GM23338 (cell line): ENCODE measurements at regions not wholly inside any gene's neighbourhood (a gene's known extent, or its start where the extent isn't known, plus 50 kb on each side); places are given as distances from the start of the nearest gene placed in this dataset.

ENCODE experiments used
- ATAC-seq: fragments of 200-7000 bp; cut with Tn5 transposase; 3 replicates; pipeline ENCODE4 v1.9.1; 2020
- DNase-seq: peaks from one replicate; pipeline ENCODE4 v3.0.0-alpha.2; 2015; ENCODE audit warnings: low spot score
- H2AFZ ChIP-seq: fragments of 200-600 bp; sonication (generic); 2 replicates; pipeline ENCODE4 v1.8.0; 2016; ENCODE audit warnings: antibody characterized with exemption, mild to moderate bottlenecking, moderate library complexity
- H3F3A ChIP-seq: fragments of 200-600 bp; sonication (generic); replicated peaks from 2 replicates; pipeline ENCODE4 v1.8.0; 2017; ENCODE audit warnings: antibody characterized with exemption, mixed run types, low read depth
- H3K27ac ChIP-seq: fragments of 200-600 bp; sonication (generic); 2 replicates; pipeline ENCODE4 v1.6.1; 2016; ENCODE audit warnings: low read depth
- H3K27me3 ChIP-seq: fragments of 200-600 bp; sonication (generic); 2 replicates; pipeline ENCODE4 v1.8.0; 2016; ENCODE audit warnings: mild to moderate bottlenecking, mixed run types, moderate library complexity; ENCODE audit not compliant: insufficient read depth
- H3K36me3 ChIP-seq: fragments of 200-600 bp; sonication (generic); 2 replicates; pipeline ENCODE4 v1.8.0; 2016; ENCODE audit warnings: mild to moderate bottlenecking; ENCODE audit not compliant: insufficient read depth
- H3K4me1 ChIP-seq: fragments of 200-600 bp; sonication (generic); 2 replicates; pipeline ENCODE4 v1.8.0; 2016; ENCODE audit warnings: mild to moderate bottlenecking, moderate library complexity; ENCODE audit not compliant: insufficient read depth
- H3K4me2 ChIP-seq: fragments of 200-600 bp; sonication (generic); 2 replicates; pipeline ENCODE4 v1.7.1; 2017; ENCODE audit warnings: mixed run types
- H3K4me3 ChIP-seq: fragments of 200-600 bp; sonication (generic); 2 replicates; pipeline ENCODE4 v1.6.1; 2016; ENCODE audit warnings: mixed run types
- H3K79me2 ChIP-seq: fragments of 200-600 bp; sonication (generic); replicated peaks from 2 replicates; pipeline ENCODE4 v1.8.0; 2017; ENCODE audit warnings: mild to moderate bottlenecking; ENCODE audit not compliant: insufficient read depth
- H3K9me2 ChIP-seq: fragments of 200-600 bp; sonication (generic); 2 replicates; pipeline ENCODE4 v1.8.0; 2017; ENCODE audit not compliant: insufficient read depth
- H4K20me1 ChIP-seq: fragments of 200-600 bp; sonication (generic); replicated peaks from 2 replicates; pipeline ENCODE4 v1.8.0; 2017; ENCODE audit warnings: mild to moderate bottlenecking; ENCODE audit not compliant: insufficient read depth
- H3K27ac Mint-ChIP-seq: 2 replicates; pipeline ENCODE4 v1.8.0; 2020; ENCODE audit warnings: inconsistent platforms, mild to moderate bottlenecking, moderate library complexity, mixed read lengths
- H3K27me3 Mint-ChIP-seq: 3 replicates; pipeline ENCODE4 v1.8.0; 2022; ENCODE audit warnings: low read depth, mild to moderate bottlenecking, moderate library complexity, mixed read lengths, inconsistent platforms; ENCODE audit not compliant: insufficient read depth, poor library complexity
- H3K36me3 Mint-ChIP-seq: 3 replicates; pipeline ENCODE4 v1.8.0; 2021; ENCODE audit warnings: low read depth, mild to moderate bottlenecking, inconsistent platforms, moderate library complexity, mixed read lengths
- H3K4me1 Mint-ChIP-seq: 3 replicates; pipeline ENCODE4 v1.8.0; 2020; ENCODE audit warnings: mild to moderate bottlenecking, inconsistent platforms, mixed read lengths
- H3K4me3 Mint-ChIP-seq: 3 replicates; pipeline ENCODE4 v1.8.0; 2021; ENCODE audit warnings: moderate library complexity, mild to moderate bottlenecking, inconsistent platforms, mixed read lengths
- H3K9me3 Mint-ChIP-seq: 3 replicates; pipeline ENCODE4 v1.8.0; 2020; ENCODE audit warnings: moderate library complexity, mild to moderate bottlenecking, inconsistent platforms, mixed read lengths
- EZH2phosphoT487 ChIP-seq: fragments of 200-600 bp; sonication (generic); IDR thresholded peaks from one replicate; pipeline ENCODE4 v1.8.1; 2018; ENCODE audit warnings: antibody characterized with exemption; ENCODE audit not compliant: unreplicated experiment
- JUNB ChIP-seq: IDR thresholded peaks from one replicate; pipeline ENCODE4 v1.6.1; 2016; ENCODE audit warnings: antibody characterized with exemption; ENCODE audit not compliant: unreplicated experiment
- POLR2AphosphoS5 ChIP-seq: IDR thresholded peaks from 2 replicates; pipeline ENCODE4 v1.6.1; 2016; ENCODE audit warnings: antibody characterized with exemption, low read depth
- STAT1 ChIP-seq: IDR thresholded peaks from one replicate; pipeline ENCODE4 v1.6.1; 2016; ENCODE audit warnings: antibody characterized with exemption; ENCODE audit not compliant: unreplicated experiment
- TF ChIP-seq, protein P1 (sequence below), 2 experiments: fragments of 200-600 bp in 1 of 2; sonication (generic) in 1 of 2; conservative IDR thresholded peaks; 2 replicates each; pipeline versions ENCODE4 v1.5.1 to v1.6.1; 2016 to 2017; ENCODE audit warnings: antibody characterized with exemption in 2 of 2, low read depth in 2 of 2, mild to moderate bottlenecking in 2 of 2, moderate library complexity in 1 of 2
- TF ChIP-seq, protein P2 (sequence below): IDR thresholded peaks from one replicate; pipeline ENCODE4 v1.6.1; 2018; ENCODE audit warnings: antibody characterized with exemption; ENCODE audit not compliant: unreplicated experiment
- TF ChIP-seq, protein P3 (sequence below): IDR thresholded peaks from 2 replicates; pipeline ENCODE4 v1.6.1; 2016; ENCODE audit warnings: antibody characterized with exemption
- TF ChIP-seq, protein P4 (sequence below): fragments of 250-450 bp; sonication (Bioruptor Pico); IDR thresholded peaks from 2 replicates; pipeline ENCODE4 v1.5.0; 2020; ENCODE audit warnings: mild to moderate bottlenecking, moderate library complexity

DNA sequence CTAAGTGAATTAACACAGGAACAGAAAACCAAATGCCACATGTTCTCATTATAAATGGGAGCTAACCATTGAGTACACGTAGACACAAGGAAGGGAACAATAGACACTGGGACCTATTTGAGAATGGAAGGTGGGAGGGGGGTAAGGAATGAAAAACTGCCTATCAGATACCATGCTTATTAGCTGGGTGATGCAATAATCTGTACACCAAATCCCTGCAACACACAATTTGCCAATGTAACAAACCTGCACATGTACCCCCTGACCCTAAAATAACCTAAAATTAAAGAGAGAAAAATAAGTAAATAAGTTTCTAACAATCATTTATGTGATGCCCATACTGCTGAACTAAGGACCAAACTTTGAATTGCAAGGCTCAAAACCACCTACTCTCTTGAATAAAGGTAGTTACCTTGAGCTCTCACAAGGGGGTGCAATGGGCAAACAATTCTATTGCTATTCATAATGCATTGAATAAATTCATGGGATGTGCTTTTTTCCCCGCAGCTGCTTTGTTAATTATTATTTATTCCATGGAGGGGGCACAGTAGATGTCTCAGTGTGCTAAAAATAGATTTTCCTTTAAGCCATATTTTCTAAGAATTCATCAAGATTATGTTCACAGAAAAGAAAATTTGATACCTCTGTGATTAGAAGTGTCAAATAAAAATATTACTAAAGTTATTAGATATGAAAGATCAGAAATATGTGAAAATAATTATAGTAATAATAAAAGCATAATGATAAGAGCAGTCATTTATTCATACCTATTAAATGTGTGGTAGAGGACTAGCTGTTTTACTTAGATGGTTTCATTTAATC is 76.2 kb upstream of the PTPN3 start:
- Mint-ChIP-seq H3K36me3 (no peaks in the 10 kb centered on the region), H3K9me3 (no peaks in the 10 kb centered on the region), H3K27me3 (peaks cover 5% of the 10 kb centered on the region), H3K4me3 (no peak overlapping the region), H3K27ac (no peak overlapping the region; the same call in 1 of the 2 replicates), H3K4me1 (no peaks in the 10 kb centered on the region)
- TF ChIP-seq, protein P1, sequence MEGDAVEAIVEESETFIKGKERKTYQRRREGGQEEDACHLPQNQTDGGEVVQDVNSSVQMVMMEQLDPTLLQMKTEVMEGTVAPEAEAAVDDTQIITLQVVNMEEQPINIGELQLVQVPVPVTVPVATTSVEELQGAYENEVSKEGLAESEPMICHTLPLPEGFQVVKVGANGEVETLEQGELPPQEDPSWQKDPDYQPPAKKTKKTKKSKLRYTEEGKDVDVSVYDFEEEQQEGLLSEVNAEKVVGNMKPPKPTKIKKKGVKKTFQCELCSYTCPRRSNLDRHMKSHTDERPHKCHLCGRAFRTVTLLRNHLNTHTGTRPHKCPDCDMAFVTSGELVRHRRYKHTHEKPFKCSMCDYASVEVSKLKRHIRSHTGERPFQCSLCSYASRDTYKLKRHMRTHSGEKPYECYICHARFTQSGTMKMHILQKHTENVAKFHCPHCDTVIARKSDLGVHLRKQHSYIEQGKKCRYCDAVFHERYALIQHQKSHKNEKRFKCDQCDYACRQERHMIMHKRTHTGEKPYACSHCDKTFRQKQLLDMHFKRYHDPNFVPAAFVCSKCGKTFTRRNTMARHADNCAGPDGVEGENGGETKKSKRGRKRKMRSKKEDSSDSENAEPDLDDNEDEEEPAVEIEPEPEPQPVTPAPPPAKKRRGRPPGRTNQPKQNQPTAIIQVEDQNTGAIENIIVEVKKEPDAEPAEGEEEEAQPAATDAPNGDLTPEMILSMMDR (conservative IDR thresholded peaks at IDR 0.05; ENCODE audit: low read depth in 2 of 2) = peak; percentile 75 to 87
- TF ChIP-seq STAT1 = no peak
- Histone ChIP-seq H2AFZ (no peak overlapping the region), H3K79me2 (no peaks in the 10 kb centered on the region), H3K9me2 (no peaks in the 10 kb centered on the region), H3K4me1 (no peaks in the 10 kb centered on the region), H3K4me3 (no peak overlapping the region), H4K20me1 (no peaks in the 10 kb centered on the region), H3K4me2 (no peak overlapping the region), H3K27ac (no peak overlapping the region), H3F3A (no peaks in the 10 kb centered on the region), H3K27me3 (no peaks in the 10 kb centered on the region), H3K36me3 (no peaks in the 10 kb centered on the region)
- DNase-seq (peak; percentile 79), ATAC-seq (peak; percentile 53; the same call in 2 of the 3 replicates)

DNA sequence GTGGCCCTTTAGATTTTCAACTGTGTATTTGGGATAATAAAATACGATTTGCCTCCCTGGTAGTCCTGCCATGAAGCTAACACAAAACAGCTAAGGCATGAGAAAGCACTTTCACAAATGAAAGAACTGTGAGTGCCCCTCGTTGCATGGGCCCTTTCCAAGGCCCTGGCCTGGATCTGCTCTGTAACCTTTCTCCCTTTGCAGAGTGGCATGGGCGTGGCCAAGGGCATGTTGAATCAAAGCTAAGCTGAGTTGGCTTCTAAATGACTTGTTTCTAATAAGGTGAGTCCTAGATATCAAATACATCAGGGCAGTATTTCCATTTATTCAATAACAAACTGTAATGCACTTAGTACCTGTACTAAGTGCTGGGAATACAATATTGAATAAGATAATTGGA is 78.7 kb upstream of the PTPN3 start:
- H3K9me2 ChIP-seq = no peaks in the 10 kb centered on the region
- ATAC-seq = no peak
- H3K4me2 ChIP-seq = no peak overlapping the region
- TF ChIP-seq, protein P2, sequence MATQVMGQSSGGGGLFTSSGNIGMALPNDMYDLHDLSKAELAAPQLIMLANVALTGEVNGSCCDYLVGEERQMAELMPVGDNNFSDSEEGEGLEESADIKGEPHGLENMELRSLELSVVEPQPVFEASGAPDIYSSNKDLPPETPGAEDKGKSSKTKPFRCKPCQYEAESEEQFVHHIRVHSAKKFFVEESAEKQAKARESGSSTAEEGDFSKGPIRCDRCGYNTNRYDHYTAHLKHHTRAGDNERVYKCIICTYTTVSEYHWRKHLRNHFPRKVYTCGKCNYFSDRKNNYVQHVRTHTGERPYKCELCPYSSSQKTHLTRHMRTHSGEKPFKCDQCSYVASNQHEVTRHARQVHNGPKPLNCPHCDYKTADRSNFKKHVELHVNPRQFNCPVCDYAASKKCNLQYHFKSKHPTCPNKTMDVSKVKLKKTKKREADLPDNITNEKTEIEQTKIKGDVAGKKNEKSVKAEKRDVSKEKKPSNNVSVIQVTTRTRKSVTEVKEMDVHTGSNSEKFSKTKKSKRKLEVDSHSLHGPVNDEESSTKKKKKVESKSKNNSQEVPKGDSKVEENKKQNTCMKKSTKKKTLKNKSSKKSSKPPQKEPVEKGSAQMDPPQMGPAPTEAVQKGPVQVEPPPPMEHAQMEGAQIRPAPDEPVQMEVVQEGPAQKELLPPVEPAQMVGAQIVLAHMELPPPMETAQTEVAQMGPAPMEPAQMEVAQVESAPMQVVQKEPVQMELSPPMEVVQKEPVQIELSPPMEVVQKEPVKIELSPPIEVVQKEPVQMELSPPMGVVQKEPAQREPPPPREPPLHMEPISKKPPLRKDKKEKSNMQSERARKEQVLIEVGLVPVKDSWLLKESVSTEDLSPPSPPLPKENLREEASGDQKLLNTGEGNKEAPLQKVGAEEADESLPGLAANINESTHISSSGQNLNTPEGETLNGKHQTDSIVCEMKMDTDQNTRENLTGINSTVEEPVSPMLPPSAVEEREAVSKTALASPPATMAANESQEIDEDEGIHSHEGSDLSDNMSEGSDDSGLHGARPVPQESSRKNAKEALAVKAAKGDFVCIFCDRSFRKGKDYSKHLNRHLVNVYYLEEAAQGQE = no peak
- TF ChIP-seq, protein P3, sequence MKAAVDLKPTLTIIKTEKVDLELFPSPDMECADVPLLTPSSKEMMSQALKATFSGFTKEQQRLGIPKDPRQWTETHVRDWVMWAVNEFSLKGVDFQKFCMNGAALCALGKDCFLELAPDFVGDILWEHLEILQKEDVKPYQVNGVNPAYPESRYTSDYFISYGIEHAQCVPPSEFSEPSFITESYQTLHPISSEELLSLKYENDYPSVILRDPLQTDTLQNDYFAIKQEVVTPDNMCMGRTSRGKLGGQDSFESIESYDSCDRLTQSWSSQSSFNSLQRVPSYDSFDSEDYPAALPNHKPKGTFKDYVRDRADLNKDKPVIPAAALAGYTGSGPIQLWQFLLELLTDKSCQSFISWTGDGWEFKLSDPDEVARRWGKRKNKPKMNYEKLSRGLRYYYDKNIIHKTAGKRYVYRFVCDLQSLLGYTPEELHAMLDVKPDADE = no peak
- TF ChIP-seq, protein P4, sequence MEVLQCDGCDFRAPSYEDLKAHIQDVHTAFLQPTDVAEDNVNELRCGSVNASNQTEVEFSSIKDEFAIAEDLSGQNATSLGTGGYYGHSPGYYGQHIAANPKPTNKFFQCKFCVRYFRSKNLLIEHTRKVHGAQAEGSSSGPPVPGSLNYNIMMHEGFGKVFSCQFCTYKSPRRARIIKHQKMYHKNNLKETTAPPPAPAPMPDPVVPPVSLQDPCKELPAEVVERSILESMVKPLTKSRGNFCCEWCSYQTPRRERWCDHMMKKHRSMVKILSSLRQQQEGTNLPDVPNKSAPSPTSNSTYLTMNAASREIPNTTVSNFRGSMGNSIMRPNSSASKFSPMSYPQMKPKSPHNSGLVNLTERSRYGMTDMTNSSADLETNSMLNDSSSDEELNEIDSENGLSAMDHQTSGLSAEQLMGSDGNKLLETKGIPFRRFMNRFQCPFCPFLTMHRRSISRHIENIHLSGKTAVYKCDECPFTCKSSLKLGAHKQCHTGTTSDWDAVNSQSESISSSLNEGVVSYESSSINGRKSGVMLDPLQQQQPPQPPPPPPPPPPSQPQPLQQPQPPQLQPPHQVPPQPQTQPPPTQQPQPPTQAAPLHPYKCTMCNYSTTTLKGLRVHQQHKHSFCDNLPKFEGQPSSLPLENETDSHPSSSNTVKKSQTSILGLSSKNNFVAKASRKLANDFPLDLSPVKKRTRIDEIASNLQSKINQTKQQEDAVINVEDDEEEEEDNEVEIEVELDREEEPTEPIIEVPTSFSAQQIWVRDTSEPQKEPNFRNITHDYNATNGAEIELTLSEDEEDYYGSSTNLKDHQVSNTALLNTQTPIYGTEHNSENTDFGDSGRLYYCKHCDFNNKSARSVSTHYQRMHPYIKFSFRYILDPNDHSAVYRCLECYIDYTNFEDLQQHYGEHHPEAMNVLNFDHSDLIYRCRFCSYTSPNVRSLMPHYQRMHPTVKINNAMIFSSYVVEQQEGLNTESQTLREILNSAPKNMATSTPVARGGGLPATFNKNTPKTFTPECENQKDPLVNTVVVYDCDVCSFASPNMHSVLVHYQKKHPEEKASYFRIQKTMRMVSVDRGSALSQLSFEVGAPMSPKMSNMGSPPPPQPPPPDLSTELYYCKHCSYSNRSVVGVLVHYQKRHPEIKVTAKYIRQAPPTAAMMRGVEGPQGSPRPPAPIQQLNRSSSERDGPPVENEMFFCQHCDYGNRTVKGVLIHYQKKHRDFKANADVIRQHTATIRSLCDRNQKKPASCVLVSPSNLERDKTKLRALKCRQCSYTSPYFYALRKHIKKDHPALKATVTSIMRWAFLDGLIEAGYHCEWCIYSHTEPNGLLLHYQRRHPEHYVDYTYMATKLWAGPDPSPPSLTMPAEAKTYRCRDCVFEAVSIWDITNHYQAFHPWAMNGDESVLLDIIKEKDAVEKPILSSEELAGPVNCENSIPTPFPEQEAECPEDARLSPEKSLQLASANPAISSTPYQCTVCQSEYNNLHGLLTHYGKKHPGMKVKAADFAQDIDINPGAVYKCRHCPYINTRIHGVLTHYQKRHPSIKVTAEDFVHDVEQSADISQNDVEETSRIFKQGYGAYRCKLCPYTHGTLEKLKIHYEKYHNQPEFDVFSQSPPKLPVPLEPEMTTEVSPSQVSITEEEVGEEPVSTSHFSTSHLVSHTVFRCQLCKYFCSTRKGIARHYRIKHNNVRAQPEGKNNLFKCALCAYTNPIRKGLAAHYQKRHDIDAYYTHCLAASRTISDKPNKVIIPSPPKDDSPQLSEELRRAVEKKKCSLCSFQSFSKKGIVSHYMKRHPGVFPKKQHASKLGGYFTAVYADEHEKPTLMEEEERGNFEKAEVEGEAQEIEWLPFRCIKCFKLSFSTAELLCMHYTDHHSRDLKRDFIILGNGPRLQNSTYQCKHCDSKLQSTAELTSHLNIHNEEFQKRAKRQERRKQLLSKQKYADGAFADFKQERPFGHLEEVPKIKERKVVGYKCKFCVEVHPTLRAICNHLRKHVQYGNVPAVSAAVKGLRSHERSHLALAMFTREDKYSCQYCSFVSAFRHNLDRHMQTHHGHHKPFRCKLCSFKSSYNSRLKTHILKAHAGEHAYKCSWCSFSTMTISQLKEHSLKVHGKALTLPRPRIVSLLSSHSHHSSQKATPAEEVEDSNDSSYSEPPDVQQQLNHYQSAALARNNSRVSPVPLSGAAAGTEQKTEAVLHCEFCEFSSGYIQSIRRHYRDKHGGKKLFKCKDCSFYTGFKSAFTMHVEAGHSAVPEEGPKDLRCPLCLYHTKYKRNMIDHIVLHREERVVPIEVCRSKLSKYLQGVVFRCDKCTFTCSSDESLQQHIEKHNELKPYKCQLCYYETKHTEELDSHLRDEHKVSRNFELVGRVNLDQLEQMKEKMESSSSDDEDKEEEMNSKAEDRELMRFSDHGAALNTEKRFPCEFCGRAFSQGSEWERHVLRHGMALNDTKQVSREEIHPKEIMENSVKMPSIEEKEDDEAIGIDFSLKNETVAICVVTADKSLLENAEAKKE (CRISPR knock-in tag) = no peak
- TF ChIP-seq EZH2phosphoT487 = no peak
- no peak for TF ChIP-seq POLR2AphosphoS5
- TF ChIP-seq JUNB = no peak

More for the DNA sequence above, 78.7 kb upstream of the PTPN3 start:
- H2AFZ ChIP-seq = no peak overlapping the region
- H3K27ac ChIP-seq = no peak overlapping the region
- H3K4me3 Mint-ChIP-seq = no peak overlapping the region
- peaks cover 6% of the 10 kb centered on the region for H3K27me3 Mint-ChIP-seq
- no peaks in the 10 kb centered on the region for H3K79me2 ChIP-seq
- H3K36me3 ChIP-seq = no peaks in the 10 kb centered on the region
- H3K27ac Mint-ChIP-seq = no peak overlapping the region
- no peaks in the 10 kb centered on the region for H3K36me3 Mint-ChIP-seq
- H3K9me3 Mint-ChIP-seq = peaks cover 3% of the 10 kb centered on the region; the same call in 2 of the 3 replicates
- no peaks in the 10 kb centered on the region for H3K4me1 ChIP-seq
- no peaks in the 10 kb centered on the region for H4K20me1 ChIP-seq
- no peak overlapping the region for H3K4me3 ChIP-seq
- H3K4me1 Mint-ChIP-seq = no peaks in the 10 kb centered on the region
- H3K27me3 ChIP-seq = no peaks in the 10 kb centered on the region
- H3F3A ChIP-seq = no peaks in the 10 kb centered on the region
- no peak for DNase-seq
